NCI-H146 (cell line): ENCODE measurements at regions not wholly inside any gene's neighbourhood (a gene's known extent, or its start where the extent isn't known, plus 50 kb on each side); places are given as distances from the start of the nearest gene placed in this dataset.
"Not testable (repeated sequence)": the region's sequence is repeated elsewhere in the genome, so short reads cannot be mapped to it uniquely, and the experiment has no call there.

Experiments used
- DNase-seq: peaks from one replicate; lab custom pipeline; 2025; lab: John Stamatoyannopoulos, UW

DNA sequence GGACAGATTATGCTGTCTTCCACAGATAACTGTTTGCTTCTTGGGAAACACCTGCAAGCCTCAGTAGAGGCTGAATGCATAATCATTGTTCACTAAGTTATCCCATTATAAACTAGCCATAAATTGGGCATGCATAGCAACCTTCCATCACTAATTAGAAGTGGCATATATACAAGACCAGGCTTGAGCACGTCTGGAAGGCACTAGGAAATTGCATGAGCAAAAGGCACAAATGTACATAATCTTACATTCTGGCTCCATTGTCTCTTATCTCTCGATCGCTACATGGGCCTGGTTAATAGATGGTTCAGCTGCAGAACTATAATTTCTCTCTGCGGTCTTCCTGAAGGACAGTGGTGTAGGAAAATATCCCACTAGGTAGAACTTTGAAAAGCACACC, 679.2 kb downstream of the RPL10L start:
- DNase-seq, result peak; percentile 94

DNA sequence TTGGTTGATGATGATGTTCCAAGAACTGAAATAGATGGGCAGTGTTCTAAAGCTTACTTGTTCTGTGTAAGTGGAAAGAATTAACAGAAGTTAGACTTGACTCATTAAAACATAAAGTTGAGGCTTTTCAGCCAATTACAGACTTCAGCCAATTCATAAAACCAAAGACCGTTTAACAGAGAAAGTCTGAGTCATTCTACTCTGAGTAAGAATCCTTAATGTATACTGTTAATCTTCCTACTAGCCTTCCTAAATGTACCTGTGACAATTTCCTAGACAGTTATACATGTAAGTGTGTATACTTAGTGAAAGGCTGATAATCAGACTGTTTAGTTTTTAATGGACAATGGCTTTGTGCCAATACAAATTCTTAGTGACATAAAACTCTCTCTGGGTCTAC, 681.0 kb downstream of the RPL10L start:
- DNase-seq, result peak; percentile 58

- no peak for DNase-seq
These were observed 683.5 kb downstream of the RPL10L start for GRCh38 chr14:45968037-45968436.

DNA sequence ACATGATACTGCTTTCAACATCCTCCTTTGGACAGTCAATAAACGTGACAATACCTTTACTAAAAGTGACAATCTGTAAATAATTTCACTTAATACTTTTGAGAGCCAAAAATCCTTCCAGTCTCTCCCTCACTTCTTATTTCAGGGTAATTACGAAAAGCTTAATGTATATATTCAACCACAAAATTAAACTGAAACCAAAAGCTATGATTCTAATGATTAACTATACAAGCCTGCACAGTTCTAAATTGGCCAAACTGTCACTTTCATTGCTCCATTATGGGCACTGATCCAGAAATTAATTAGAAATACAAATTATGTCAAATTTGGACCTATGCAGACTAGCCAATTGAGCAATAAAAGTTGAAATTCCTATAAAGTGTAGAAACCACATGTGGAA, 696.5 kb upstream of the MIS18BP1 start:
- no peak for DNase-seq

DNA sequence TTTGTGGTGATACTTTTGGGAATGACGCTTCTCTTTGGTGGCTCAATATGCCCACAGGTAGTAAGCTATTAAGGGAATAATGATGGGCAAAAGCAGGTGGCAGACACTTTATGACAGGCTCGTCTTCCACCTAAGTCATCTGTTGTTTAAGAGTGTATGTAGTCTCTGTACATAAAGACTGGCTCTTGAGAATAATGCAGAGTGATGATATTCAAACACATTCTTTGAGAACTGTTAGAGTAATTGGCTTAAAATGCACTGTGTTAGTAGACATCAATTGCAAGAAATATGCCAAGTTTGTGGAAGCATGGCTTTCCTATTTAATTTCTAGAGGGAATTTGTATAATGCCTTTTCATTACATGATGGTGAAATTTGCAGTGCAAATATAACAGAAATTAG, 694.8 kb upstream of the MIS18BP1 start:
- DNase-seq, result peak; percentile 27

DNA sequence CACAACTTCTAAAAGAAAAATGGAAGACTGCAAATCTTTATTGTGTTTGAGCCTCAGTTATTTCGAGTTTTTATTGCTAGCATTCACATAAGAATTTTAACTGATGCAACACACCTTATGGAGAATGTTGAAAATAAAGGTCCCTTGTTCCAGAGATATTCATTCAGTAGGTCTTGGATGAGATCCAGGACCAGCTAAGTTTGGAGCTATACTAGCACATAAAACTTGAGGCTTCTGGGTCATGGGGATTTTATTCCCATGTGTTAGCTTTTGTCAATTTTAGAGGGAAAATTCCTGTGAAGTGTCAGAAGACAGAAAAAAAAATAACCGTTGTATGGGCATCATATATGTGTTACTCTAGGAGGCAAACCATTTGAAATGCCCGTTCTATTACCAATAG, 693.2 kb upstream of the MIS18BP1 start:
- no peak for DNase-seq

DNA sequence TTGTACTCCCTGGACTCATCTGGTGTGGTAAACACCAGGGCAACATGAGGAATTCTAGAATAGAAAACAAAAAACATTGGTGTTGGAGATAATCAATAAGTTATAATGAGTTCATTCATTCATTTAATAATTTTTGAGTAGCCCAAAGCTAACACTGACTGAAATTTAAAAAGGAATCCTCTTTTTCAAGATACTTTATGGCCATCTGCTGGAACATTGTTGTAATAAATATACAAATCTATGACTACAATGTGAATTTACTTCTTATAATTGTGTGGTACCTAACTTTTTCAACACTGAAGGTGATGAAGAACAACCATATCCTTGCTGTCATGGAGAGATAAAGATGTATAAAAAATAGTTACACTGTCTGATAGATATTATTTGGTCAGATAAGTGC, 687.3 kb upstream of the MIS18BP1 start:
- no peak for DNase-seq

DNA sequence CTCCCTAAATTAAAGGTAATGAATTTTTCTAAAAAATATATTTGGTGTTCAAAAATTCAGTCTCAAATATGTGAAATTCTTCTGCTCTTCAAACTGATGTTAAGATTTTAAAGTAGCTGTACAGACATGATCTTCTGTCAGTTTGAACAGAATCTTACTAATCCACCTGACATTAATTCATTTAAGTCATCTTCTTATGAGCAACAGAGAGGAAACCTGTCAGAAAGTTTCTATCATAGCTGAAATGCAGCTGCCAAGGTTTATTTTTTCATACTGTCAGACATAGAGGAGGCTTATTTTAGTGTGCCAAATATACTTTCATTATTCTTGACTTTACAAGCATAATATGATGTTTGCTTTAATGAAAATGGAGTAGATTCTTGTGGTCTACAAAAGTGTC, 686.6 kb upstream of the MIS18BP1 start:
- no peak for DNase-seq

DNA sequence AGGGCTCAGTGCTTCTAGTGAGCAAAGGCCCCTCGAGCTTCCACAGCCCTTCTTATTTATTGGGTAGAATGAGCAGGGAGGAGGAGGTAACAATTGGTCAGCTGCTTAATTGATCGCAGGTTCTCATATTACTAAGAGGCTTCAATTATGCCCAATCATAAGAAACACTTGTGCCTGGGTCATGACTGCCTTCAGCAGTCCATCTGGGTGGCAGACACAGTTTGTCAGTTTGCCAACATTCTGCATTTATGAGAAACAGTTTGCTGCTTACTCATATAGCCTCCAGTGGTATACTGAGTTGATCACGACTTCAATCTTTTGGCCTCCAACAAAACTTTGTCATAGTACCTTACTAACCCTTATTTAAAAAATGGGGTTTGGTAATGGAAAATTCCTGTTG, 667.0 kb upstream of the MIS18BP1 start:
- DNase-seq, result peak; percentile 4

DNA sequence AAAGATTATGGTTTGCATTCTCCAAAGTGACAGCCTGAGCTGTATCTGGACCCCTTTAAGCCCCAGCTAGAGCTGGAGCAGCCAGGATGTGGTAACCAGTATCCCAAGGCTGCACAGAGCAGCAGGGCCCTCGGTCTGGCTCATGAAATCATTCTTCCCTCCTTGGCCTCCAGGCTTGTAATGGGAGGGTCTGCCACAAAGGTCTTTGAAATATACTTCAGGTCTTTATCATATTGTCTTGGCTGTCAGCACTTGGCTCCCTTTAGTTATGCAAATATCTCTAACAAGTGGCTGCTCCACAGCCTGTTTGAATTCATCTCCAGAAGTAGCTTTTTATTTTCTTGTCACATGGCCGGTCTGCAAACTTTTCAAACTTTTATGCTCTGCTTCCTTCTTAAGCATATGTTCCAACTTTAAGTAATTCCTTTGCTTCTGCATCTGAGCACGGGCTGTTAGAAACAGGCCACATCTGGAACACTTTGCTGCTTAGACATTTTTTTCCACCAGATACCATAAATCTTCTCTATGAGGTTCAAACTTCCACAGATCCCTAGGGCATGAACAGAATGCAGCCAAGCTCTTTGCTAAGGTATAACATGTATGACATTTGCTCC, 663.4 kb upstream of the MIS18BP1 start:
- no peak for DNase-seq

DNA sequence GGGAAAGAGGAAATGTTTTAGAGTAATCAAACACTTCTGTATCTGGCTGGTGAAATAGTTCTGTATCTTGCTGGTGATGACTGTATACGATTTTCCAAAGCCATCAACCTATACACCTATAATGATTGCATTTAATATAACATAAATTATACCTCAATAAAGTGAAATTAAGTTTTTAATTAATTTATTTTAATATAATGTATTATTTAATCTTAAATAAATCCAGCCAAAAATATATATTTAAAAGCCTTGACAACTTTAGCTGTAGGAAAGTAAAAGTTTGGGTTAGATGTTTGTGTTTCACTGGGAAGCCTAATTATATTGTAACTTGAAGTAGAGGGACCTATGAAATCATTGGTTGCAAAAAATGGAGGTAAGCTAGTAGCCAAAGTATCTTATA, 654.8 kb upstream of the MIS18BP1 start:
- no peak for DNase-seq

DNA sequence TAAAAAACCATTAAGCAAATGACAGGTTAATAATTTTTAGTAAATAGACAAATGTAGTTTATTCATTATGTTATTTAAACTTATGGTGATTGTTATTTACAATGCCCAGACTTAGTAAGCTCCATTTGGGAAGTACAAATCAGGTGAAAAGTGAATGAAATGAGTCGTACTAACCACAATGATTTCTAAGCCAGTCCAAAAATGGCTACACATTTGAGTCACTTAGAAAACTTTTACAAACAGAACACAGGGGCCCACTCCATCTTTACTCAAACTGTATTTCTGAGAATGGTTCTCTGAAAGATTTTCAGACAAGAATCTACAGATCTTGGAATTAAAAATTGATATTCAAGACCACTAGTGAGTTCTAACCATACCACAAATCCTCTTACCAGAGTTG, 653.3 kb upstream of the MIS18BP1 start:
- no peak for DNase-seq

GRCh38 chr14:45905672-45906071, 652.7 kb upstream of the MIS18BP1 start:
- no peak for DNase-seq

- DNase-seq, result no peak
These were observed 651.3 kb upstream of the MIS18BP1 start for GRCh38 chr14:45904314-45904713.

- no peak for DNase-seq
These were observed 649.2 kb upstream of the MIS18BP1 start for GRCh38 chr14:45902241-45902640.

DNA sequence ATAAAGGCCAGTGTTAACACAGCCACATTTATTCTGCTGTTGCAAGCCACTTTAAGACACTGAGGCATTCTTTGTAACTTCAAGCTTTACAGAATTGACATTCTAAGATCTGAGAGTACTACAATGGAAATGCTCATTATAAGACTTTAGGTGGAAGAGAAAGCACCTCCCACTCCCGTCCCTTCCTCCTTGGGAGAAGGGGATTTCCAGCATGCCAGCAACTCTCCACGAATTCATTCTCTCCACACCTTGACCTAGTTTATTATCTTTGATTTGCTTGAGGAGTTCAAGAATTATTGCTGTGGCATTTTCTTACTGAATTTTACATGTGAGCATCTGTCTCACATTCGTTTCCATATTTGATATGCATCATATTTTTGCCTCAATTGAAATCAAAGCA, 644.4 kb upstream of the MIS18BP1 start:
- no peak for DNase-seq

DNA sequence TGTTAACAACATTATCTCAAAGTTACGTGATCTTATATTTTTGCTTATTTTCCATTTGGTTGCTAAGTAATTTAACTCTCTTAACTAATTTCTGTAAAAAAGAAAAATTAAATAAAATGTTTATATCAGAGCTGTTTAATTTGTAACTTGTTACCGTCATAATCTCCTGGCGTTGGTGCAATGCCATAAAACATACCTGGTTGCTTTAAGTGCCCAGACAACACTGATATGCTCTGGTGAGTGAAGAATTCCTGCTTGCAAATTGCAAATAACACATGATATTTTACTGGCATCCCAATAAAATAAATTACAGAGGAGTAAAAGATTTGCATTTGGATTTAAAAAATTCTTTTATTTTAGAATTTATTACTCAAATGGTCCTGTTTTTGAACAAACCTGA, 640.1 kb upstream of the MIS18BP1 start:
- DNase-seq, result no peak

GRCh38 chr14:45891417-45892080, 638.5 kb upstream of the MIS18BP1 start:
- peak; percentile 97 for DNase-seq

- not testable (repeated sequence) for DNase-seq
These were observed 635.8 kb upstream of the MIS18BP1 start for GRCh38 chr14:45888766-45889285.

DNA sequence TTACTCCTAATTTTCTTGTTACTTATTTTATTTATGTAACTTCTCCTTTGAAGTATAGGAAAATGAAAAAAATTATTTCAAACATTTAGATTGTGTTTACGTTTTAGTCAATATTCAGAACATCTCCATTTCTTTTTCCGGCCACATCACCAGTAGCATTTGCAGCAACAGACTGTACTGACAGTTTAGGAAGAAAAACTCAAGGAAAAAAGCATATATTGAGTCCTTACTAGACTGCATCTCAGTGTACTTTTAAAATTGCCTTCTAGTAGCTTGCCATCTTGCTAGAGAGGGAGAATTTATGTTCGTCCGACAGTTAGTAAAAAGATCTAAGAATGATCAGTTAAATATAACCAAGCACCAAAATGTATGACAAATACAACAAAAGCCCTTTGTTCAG, 625.0 kb upstream of the MIS18BP1 start:
- DNase-seq, result no peak

- no peak for DNase-seq
These were observed 615.9 kb upstream of the MIS18BP1 start for GRCh38 chr14:45868863-45869262.

- DNase-seq, result no peak
These were observed 615.4 kb upstream of the MIS18BP1 start for GRCh38 chr14:45868377-45868776.

DNA sequence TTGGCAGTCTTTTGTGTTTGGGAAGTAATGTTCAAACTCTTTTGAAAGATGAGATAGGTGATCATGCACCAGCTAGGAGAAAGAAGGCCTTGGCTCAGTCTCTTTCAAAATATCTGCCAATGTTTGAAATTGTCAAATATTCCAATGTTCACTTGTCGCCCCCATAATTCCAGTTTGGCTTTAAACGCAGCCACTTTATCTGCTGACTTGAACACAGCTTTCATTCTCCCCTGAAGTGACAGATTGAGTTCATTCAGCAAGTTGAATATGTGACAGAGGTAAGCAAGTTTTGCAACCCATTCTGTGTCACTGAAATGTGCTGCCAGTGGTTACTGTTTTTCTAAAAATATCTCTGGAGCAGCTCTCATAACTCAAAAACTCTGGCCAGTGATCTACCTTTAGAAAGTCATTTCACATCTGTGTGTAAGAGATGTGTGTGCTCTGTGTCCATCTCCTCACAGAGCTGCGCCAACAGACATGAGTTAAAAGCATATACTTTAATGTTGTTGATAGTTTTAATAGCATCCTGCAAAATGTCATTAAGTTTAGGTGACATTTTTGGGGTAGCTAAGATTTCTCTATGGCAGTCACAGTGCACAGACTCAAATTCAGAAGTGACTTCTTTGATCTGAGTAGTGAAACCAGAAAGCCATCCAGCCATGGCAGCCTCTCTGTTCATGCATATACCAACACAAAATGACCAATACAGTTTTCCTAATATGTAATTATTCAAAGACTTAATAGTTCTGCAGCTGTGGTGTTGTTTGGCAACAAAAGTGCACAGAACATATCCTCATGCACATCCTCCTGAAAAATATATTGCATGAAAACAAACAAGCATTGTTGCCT, 614.3 kb upstream of the MIS18BP1 start:
- no peak for DNase-seq
